ENCODE measurements at regions not wholly inside any gene's neighbourhood (a gene's known extent, or its start where the extent isn't known, plus 50 kb on each side); places are given as distances from the start of the nearest gene placed in this dataset.

GRCh38 chr6:130611366-130611765 lies 215.8 kb upstream of the SMLR1 start:
- Histone ChIP-seq H3K9ac (ENCODE audit: low read depth in 1 of 2, low read length in 2 of 2) (no peak overlapping the region), H3K9me3 (ENCODE audit: control insufficient read depth in 4 of 4, low read length in 3 of 4) (no peaks in the 10 kb centered on the region), H3K27ac (ENCODE audit: low read depth in 1 of 2, low read length in 2 of 2) (no peak overlapping the region), H3K27me3 (ENCODE audit: control insufficient read depth in 4 of 4, insufficient read depth in 4 of 4, low read length in 3 of 4) (no peaks in the 10 kb centered on the region), H3K36me3 (ENCODE audit: control insufficient read depth in 4 of 4, insufficient read depth in 3 of 4, low read depth in 1 of 4, low read length in 3 of 4) (no peaks in the 10 kb centered on the region), H3K4me3 (ENCODE audit: low read depth in 1 of 3, low read length in 3 of 3) (no peak overlapping the region), H3K4me1 (ENCODE audit: control insufficient read depth in 4 of 4, insufficient read depth in 4 of 4, low read length in 3 of 4) (no peaks in the 10 kb centered on the region)
- DNase-seq (ENCODE audit: low spot score), result no peak
- TF ChIP-seq, protein P1, sequence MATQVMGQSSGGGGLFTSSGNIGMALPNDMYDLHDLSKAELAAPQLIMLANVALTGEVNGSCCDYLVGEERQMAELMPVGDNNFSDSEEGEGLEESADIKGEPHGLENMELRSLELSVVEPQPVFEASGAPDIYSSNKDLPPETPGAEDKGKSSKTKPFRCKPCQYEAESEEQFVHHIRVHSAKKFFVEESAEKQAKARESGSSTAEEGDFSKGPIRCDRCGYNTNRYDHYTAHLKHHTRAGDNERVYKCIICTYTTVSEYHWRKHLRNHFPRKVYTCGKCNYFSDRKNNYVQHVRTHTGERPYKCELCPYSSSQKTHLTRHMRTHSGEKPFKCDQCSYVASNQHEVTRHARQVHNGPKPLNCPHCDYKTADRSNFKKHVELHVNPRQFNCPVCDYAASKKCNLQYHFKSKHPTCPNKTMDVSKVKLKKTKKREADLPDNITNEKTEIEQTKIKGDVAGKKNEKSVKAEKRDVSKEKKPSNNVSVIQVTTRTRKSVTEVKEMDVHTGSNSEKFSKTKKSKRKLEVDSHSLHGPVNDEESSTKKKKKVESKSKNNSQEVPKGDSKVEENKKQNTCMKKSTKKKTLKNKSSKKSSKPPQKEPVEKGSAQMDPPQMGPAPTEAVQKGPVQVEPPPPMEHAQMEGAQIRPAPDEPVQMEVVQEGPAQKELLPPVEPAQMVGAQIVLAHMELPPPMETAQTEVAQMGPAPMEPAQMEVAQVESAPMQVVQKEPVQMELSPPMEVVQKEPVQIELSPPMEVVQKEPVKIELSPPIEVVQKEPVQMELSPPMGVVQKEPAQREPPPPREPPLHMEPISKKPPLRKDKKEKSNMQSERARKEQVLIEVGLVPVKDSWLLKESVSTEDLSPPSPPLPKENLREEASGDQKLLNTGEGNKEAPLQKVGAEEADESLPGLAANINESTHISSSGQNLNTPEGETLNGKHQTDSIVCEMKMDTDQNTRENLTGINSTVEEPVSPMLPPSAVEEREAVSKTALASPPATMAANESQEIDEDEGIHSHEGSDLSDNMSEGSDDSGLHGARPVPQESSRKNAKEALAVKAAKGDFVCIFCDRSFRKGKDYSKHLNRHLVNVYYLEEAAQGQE (IDR thresholded peaks at IDR 0.05), result no peak
- TF ChIP-seq FOXA1 (IDR thresholded peaks at IDR 0.05) (no peak), ZBTB33 (IDR thresholded peaks at IDR 0.05) (no peak), EGR1 (IDR thresholded peaks at IDR 0.05; ENCODE audit: low read depth in 2 of 2) (no peak), GABPA (IDR thresholded peaks at IDR 0.05 in 1 of 2, conservative IDR thresholded peaks at IDR 0.05 in 1 of 2) (no peak), YY1 (IDR thresholded peaks at IDR 0.05) (no peak), JUND (IDR thresholded peaks at IDR 0.05) (no peak), FOXA2 (IDR thresholded peaks at IDR 0.05) (no peak), RXRA (IDR thresholded peaks at IDR 0.05) (no peak), RAD21 (IDR thresholded peaks at IDR 0.05) (no peak), NR2F2 (IDR thresholded peaks at IDR 0.05) (no peak)
- TF ChIP-seq, protein P2, sequence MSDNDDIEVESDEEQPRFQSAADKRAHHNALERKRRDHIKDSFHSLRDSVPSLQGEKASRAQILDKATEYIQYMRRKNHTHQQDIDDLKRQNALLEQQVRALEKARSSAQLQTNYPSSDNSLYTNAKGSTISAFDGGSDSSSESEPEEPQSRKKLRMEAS (IDR thresholded peaks at IDR 0.05), result no peak
- 79% methylated on average over 7 of the region's 7 CpGs for WGBS

DNA sequence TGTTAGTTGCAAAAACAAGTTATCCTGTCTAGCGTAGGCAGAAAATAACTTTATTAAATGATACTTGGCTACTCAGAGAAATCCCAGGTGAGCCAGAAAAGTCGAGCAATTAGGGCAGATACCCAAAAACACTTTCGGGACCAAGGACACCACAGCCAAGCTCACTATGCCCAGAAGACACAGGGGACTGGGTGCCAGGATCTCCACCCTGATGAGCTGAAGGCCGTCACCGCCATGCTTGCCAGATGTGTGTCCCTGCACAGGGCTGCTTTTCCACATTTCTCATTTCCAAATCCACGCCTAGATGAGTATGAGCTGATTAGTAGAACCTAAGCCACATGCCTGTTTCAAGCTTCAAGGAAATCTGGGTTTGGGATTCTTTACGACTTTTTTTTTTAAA lies 214.0 kb upstream of the SMLR1 start:
- no peaks in the 10 kb centered on the region for H3K4me1 ChIP-seq (ENCODE audit: control insufficient read depth in 4 of 4, insufficient read depth in 4 of 4, low read length in 3 of 4)
- no peaks in the 10 kb centered on the region for H3K9me3 ChIP-seq (ENCODE audit: control insufficient read depth in 4 of 4, low read length in 3 of 4)
- H3K9ac ChIP-seq (ENCODE audit: low read depth in 1 of 2, low read length in 2 of 2), result no peak overlapping the region
- WGBS, result 89% methylated on average over 7 of the region's 7 CpGs
- H3K27ac ChIP-seq (ENCODE audit: low read depth in 1 of 2, low read length in 2 of 2), result no peak overlapping the region
- TF ChIP-seq YY1 (IDR thresholded peaks at IDR 0.05) (no peak), RXRA (IDR thresholded peaks at IDR 0.05) (no peak), NR2F2 (IDR thresholded peaks at IDR 0.05) (no peak), FOXA1 (IDR thresholded peaks at IDR 0.05) (no peak), GABPA (IDR thresholded peaks at IDR 0.05 in 1 of 2, conservative IDR thresholded peaks at IDR 0.05 in 1 of 2) (no peak)
- TF ChIP-seq, protein P1 (IDR thresholded peaks at IDR 0.05), result no peak
- no peak for DNase-seq (ENCODE audit: low spot score)
- no peaks in the 10 kb centered on the region for H3K27me3 ChIP-seq (ENCODE audit: control insufficient read depth in 4 of 4, insufficient read depth in 4 of 4, low read length in 3 of 4)
- no peak overlapping the region for H3K4me3 ChIP-seq (ENCODE audit: low read depth in 1 of 3, low read length in 3 of 3)
- H3K36me3 ChIP-seq (ENCODE audit: control insufficient read depth in 4 of 4, insufficient read depth in 3 of 4, low read depth in 1 of 4, low read length in 3 of 4), result no peaks in the 10 kb centered on the region
